CD4-positive, alpha-beta T cell treated with Interleukin-2 at 100 ng/mL for 4 hours (primary cell): ENCODE measurements at regions not wholly inside any gene's neighbourhood (a gene's known extent, or its start where the extent isn't known, plus 50 kb on each side); places are given as distances from the start of the nearest gene placed in this dataset.

ENCODE experiments used
- DNase-seq: peaks from one replicate; pipeline ENCODE4 v3.0.0-alpha.2; 2020; ENCODE audit warnings: low spot score

GRCh38 chr9:86830356-86830755 is 117.0 kb downstream of the GAS1 start:
- no peak for DNase-seq

GRCh38 chr9:86829496-86830046 is 117.7 kb downstream of the GAS1 start:
- DNase-seq = no peak

GRCh38 chr9:86828631-86829030 is 118.7 kb downstream of the GAS1 start:
- DNase-seq = no peak

GRCh38 chr9:86827893-86828292 is 119.4 kb downstream of the GAS1 start:
- DNase-seq = no peak

- DNase-seq = no peak
Measured at GRCh38 chr9:86825299-86825698, 122.0 kb downstream of the GAS1 start.

GRCh38 chr9:86822006-86822801 is 125.1 kb downstream of the GAS1 start:
- no peak for DNase-seq

GRCh38 chr9:86821006-86821845 is 126.1 kb downstream of the GAS1 start:
- DNase-seq = no peak

- no peak for DNase-seq
Measured at GRCh38 chr9:86819552-86819951, 127.8 kb downstream of the GAS1 start.

- DNase-seq = no peak
Measured at GRCh38 chr9:86818636-86819035, 128.7 kb downstream of the GAS1 start.

- no peak for DNase-seq
Measured at GRCh38 chr9:86816868-86817267, 130.4 kb downstream of the GAS1 start.

- no peak for DNase-seq
Measured at GRCh38 chr9:86816366-86816765, 130.9 kb downstream of the GAS1 start.

GRCh38 chr9:86812616-86813015 is 134.7 kb downstream of the GAS1 start:
- DNase-seq = no peak

GRCh38 chr9:86809759-86810367 is 137.4 kb downstream of the GAS1 start:
- DNase-seq = no peak

GRCh38 chr9:86809151-86809550 is 138.2 kb downstream of the GAS1 start:
- no peak for DNase-seq

- DNase-seq = no peak
Measured at GRCh38 chr9:86807367-86807976, 139.8 kb downstream of the GAS1 start.

GRCh38 chr9:86804011-86804410 is 143.3 kb downstream of the GAS1 start:
- DNase-seq = no peak

- DNase-seq = no peak
Measured at GRCh38 chr9:86802900-86803673, 144.2 kb downstream of the GAS1 start.

GRCh38 chr9:86801246-86801645 is 146.1 kb downstream of the GAS1 start:
- DNase-seq = no peak

GRCh38 chr9:86800681-86801080 is 146.6 kb downstream of the GAS1 start:
- DNase-seq = no peak

GRCh38 chr9:86798966-86799365 is 148.3 kb downstream of the GAS1 start:
- no peak for DNase-seq

- no peak for DNase-seq
Measured at GRCh38 chr9:86796666-86797065, 150.6 kb downstream of the GAS1 start.
